ENCODE measurements at regions not wholly inside any gene's neighbourhood (a gene's known extent, or its start where the extent isn't known, plus 50 kb on each side); places are given as distances from the start of the nearest gene placed in this dataset.

DNA sequence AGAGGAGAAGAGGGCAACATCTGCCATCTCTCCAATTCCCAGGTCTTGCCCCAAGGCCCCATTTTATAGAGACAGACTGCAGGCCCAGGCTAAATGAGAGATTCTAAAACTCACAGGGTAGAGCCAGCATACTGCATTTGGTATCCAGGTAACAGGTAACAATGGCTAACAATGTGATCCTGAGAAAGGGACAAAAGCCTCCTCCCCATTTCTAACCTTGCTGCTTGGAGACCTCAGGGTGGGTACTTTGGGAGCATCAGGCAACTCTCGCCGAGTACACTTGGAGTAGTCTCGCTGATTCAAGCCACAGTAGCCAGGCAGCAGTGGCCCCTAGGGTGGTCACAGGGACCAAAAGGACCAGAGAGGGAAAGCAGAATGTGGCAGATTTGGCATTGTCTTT, 162.6 kb upstream of the PLEKHA5 start:
- no peak overlapping the region for H4K91ac ChIP-seq (replicated peaks; ENCODE audit: insufficient read length, low read length)
- H2BK15ac ChIP-seq (ENCODE audit: low read length), result no peak overlapping the region
- H3K27ac ChIP-seq (ENCODE audit: low read depth, low read length), result no peak overlapping the region
- peak overlapping the region; percentile 87 for H2AFZ ChIP-seq (ENCODE audit: low read length)
- no peaks in the 10 kb centered on the region for H3K23me2 ChIP-seq (ENCODE audit: low read depth, low read length)
- WGBS, 2 experiments (ENCODE audit: extremely low coverage in 1 of 2, insufficient coverage in 1 of 2, insufficient read length in 1 of 2, insufficient replicate concordance in 2 of 2, low coverage in 1 of 2, low lambda C conversion rate in 2 of 2, missing lambda C conversion rate in 1 of 2), result 86% methylated on average over 3 of the region's 3 CpGs; no CpG with 5 or more reads in 1 of the 2 experiments
- no peak overlapping the region; the same call in 1 of the 2 replicates for H2BK12ac ChIP-seq (ENCODE audit: low read depth, low read length)
- H3K9ac ChIP-seq (replicated peaks in 1 of 4; ENCODE audit: extremely low read depth in 1 of 4, low read depth in 3 of 4, low read length in 3 of 4), result no peak overlapping the region
- H3K79me1 ChIP-seq (ENCODE audit: low read depth, low read length), result no peaks in the 10 kb centered on the region
- H3K23ac ChIP-seq (ENCODE audit: insufficient read length), result no peak overlapping the region
- H2BK5ac ChIP-seq (ENCODE audit: low read depth, low read length), result no peak overlapping the region
- no peak for DNase-seq (ENCODE audit: low read depth in 1 of 2, low spot score in 2 of 2)
- no peaks in the 10 kb centered on the region; a peak in 1 of 8 replicates for H3K36me3 ChIP-seq (ENCODE audit: control insufficient read depth in 2 of 4, insufficient read depth in 4 of 4, low read length in 3 of 4)
- ChIA-PET CTCF (ENCODE audit: partially characterized antibody) (no interaction called here), POLR2A (ENCODE audit: partially characterized antibody) (no interaction called here)
- FAIRE-seq, result no peak
- H2BK120ac ChIP-seq (replicated peaks; ENCODE audit: low read depth, low read length), result no peak overlapping the region
- H3K27me3 ChIP-seq (replicated peaks in 1 of 4; ENCODE audit: control insufficient read depth in 3 of 4, extremely low read depth in 1 of 4, insufficient read depth in 3 of 4, low read length in 3 of 4), result peaks cover 0 to 2% (median 0%) of the 10 kb centered on the region in 4 experiments; a peak in 1 of 7 replicates
- H3K56ac ChIP-seq (replicated peaks; ENCODE audit: insufficient read length, low read depth, low read length), result no peak overlapping the region
- peak overlapping the region; percentile 13; the same call in 1 of the 2 replicates for H2BK20ac ChIP-seq (ENCODE audit: low read length)
- H4K20me1 ChIP-seq (replicated peaks in 1 of 2; ENCODE audit: control insufficient read depth in 1 of 2, insufficient read depth in 2 of 2, low read length in 2 of 2), result no peaks in the 10 kb centered on the region
- H3K4me2 ChIP-seq (ENCODE audit: insufficient read depth in 1 of 2, low read depth in 2 of 2, low read length in 2 of 2), result no peak overlapping the region
- H3K18ac ChIP-seq (ENCODE audit: extremely low read depth, low read length), result 0 out of 2 replicates have a peak overlapping the region, but pooled peaks have one; percentile 53
- H3K4me3 ChIP-seq (ENCODE audit: extremely low read depth in 1 of 4, insufficient read depth in 2 of 4, low read depth in 3 of 4, low read length in 4 of 4), result no peak overlapping the region
- no peak overlapping the region for H3K14ac ChIP-seq (ENCODE audit: insufficient read length)
- H4K5ac ChIP-seq (ENCODE audit: insufficient read length, low read depth, low read length), result no peak overlapping the region
- H3K79me2 ChIP-seq (ENCODE audit: control insufficient read depth in 1 of 2, insufficient read depth in 2 of 2, low read length in 2 of 2), result no peaks in the 10 kb centered on the region
- peaks cover 6 to 20% (median 13%) of the 10 kb centered on the region in 4 experiments; a peak in 4 of 7 replicates for H3K4me1 ChIP-seq (replicated peaks in 1 of 4; ENCODE audit: control insufficient read depth in 3 of 4, insufficient read depth in 4 of 4, low read length in 3 of 4)
- H4K8ac ChIP-seq (ENCODE audit: extremely low read depth, insufficient read depth, low read length), result no peak overlapping the region
- H3K9me3 ChIP-seq (ENCODE audit: insufficient read depth in 2 of 2, low read depth in 1 of 2, low read length in 1 of 2), result no peaks in the 10 kb centered on the region
- no peak overlapping the region for H3K4ac ChIP-seq (replicated peaks; ENCODE audit: insufficient read length, low read depth, low read length)
- TF ChIP-seq, protein P1, sequence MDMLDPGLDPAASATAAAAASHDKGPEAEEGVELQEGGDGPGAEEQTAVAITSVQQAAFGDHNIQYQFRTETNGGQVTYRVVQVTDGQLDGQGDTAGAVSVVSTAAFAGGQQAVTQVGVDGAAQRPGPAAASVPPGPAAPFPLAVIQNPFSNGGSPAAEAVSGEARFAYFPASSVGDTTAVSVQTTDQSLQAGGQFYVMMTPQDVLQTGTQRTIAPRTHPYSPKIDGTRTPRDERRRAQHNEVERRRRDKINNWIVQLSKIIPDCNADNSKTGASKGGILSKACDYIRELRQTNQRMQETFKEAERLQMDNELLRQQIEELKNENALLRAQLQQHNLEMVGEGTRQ (IDR thresholded peaks at IDR 0.05; ENCODE audit: low read length), result no peak
- TF ChIP-seq RFX5 (IDR thresholded peaks at IDR 0.05; ENCODE audit: borderline replicate concordance, low read depth, low read length) (no peak), EP300 (IDR thresholded peaks at IDR 0.05; ENCODE audit: borderline replicate concordance in 1 of 2, low read depth in 2 of 2, low read length in 2 of 2) (no peak), BACH1 (IDR thresholded peaks at IDR 0.05; ENCODE audit: low read length) (no peak), EZH2 (IDR thresholded peaks at IDR 0.05; ENCODE audit: low read depth, low read length, severe bottlenecking) (no peak), JUND (IDR thresholded peaks at IDR 0.05; ENCODE audit: low read length) (no peak), TAF7 (optimal IDR thresholded peaks at IDR 0.05; ENCODE audit: borderline replicate concordance, low read depth, low read length) (no peak)
- H2AK5ac ChIP-seq (ENCODE audit: low read depth, low read length), result no peak overlapping the region

Measured in H1 (cell line).